ENCODE measurements at regions not wholly inside any gene's neighbourhood (a gene's known extent, or its start where the extent isn't known, plus 50 kb on each side); places are given as distances from the start of the nearest gene placed in this dataset.

- TF ChIP-seq TAF1 (IDR thresholded peaks at IDR 0.05; ENCODE audit: low read depth) (no peak), RAD21 (IDR thresholded peaks at IDR 0.05; ENCODE audit: low read depth) (no peak), EP300 (IDR thresholded peaks at IDR 0.05; ENCODE audit: borderline replicate concordance) (no peak), YY1 (IDR thresholded peaks at IDR 0.05; ENCODE audit: low read depth) (no peak), MAX (IDR thresholded peaks at IDR 0.05) (no peak), USF1 (IDR thresholded peaks at IDR 0.05) (no peak), CREB1 (IDR thresholded peaks at IDR 0.05; ENCODE audit: low read depth) (no peak), REST (IDR thresholded peaks at IDR 0.05; ENCODE audit: low read depth) (no peak), TEAD4 (IDR thresholded peaks at IDR 0.05) (no peak), FOXM1 (IDR thresholded peaks at IDR 0.05; ENCODE audit: borderline replicate concordance, low read depth) (no peak), TCF12 (IDR thresholded peaks at IDR 0.05; ENCODE audit: low read depth) (no peak), ZBTB7A (IDR thresholded peaks at IDR 0.05; ENCODE audit: low read depth) (no peak), EGR1 (IDR thresholded peaks at IDR 0.05) (no peak), CEBPB (IDR thresholded peaks at IDR 0.05) (no peak), NFIC (IDR thresholded peaks at IDR 0.05) (no peak)
These were observed 349.4 kb upstream of the NPSR1 start for GRCh38 chr7:34308595-34308994.

GRCh38 chr7:34309116-34309515, 348.9 kb upstream of the NPSR1 start:
- TF ChIP-seq TEAD4 (IDR thresholded peaks at IDR 0.05) = no peak
- no peak for TF ChIP-seq MAX (IDR thresholded peaks at IDR 0.05)
- TF ChIP-seq EP300 (IDR thresholded peaks at IDR 0.05; ENCODE audit: borderline replicate concordance) = no peak
- TF ChIP-seq CEBPB (IDR thresholded peaks at IDR 0.05) = no peak
- TF ChIP-seq TCF12 (IDR thresholded peaks at IDR 0.05; ENCODE audit: low read depth) = no peak
- TF ChIP-seq CREB1 (IDR thresholded peaks at IDR 0.05; ENCODE audit: low read depth) = no peak
- no peak for TF ChIP-seq FOXM1 (IDR thresholded peaks at IDR 0.05; ENCODE audit: borderline replicate concordance, low read depth)
- TF ChIP-seq EGR1 (IDR thresholded peaks at IDR 0.05) = no peak
- no peak for TF ChIP-seq ZBTB7A (IDR thresholded peaks at IDR 0.05; ENCODE audit: low read depth)
- TF ChIP-seq USF1 (IDR thresholded peaks at IDR 0.05) = no peak
- TF ChIP-seq RAD21 (IDR thresholded peaks at IDR 0.05; ENCODE audit: low read depth) = no peak
- TF ChIP-seq NFIC (IDR thresholded peaks at IDR 0.05) = no peak
- TF ChIP-seq REST (IDR thresholded peaks at IDR 0.05; ENCODE audit: low read depth) = no peak

- TF ChIP-seq CREB1 (IDR thresholded peaks at IDR 0.05; ENCODE audit: low read depth) (no peak), CEBPB (IDR thresholded peaks at IDR 0.05) (no peak), YY1 (IDR thresholded peaks at IDR 0.05; ENCODE audit: low read depth) (no peak), FOXM1 (IDR thresholded peaks at IDR 0.05; ENCODE audit: borderline replicate concordance, low read depth) (no peak), USF1 (IDR thresholded peaks at IDR 0.05) (no peak), NFIC (IDR thresholded peaks at IDR 0.05) (no peak), EP300 (IDR thresholded peaks at IDR 0.05; ENCODE audit: borderline replicate concordance) (no peak), REST (IDR thresholded peaks at IDR 0.05; ENCODE audit: low read depth) (no peak), TCF12 (IDR thresholded peaks at IDR 0.05; ENCODE audit: low read depth) (no peak), TAF1 (IDR thresholded peaks at IDR 0.05; ENCODE audit: low read depth) (no peak), EGR1 (IDR thresholded peaks at IDR 0.05) (no peak), TEAD4 (IDR thresholded peaks at IDR 0.05) (no peak), MAX (IDR thresholded peaks at IDR 0.05) (no peak), ZBTB7A (IDR thresholded peaks at IDR 0.05; ENCODE audit: low read depth) (no peak), RAD21 (IDR thresholded peaks at IDR 0.05; ENCODE audit: low read depth) (no peak)
These were observed 348.4 kb upstream of the NPSR1 start for GRCh38 chr7:34309584-34309983.

GRCh38 chr7:34311591-34311990, 346.4 kb upstream of the NPSR1 start:
- TF ChIP-seq RAD21 (IDR thresholded peaks at IDR 0.05; ENCODE audit: low read depth) (no peak), EGR1 (IDR thresholded peaks at IDR 0.05) (no peak), TEAD4 (IDR thresholded peaks at IDR 0.05) (no peak)
